RWPE1 (cell line): ENCODE measurements at regions not wholly inside any gene's neighbourhood (a gene's known extent, or its start where the extent isn't known, plus 50 kb on each side); places are given as distances from the start of the nearest gene placed in this dataset.

ENCODE experiments used
- CTCF ChIA-PET: fragments of 350-600 bp; sonication (Branson Sonifier 250); formaldehyde crosslinking; extraction: SDS; loops from one replicate; lab custom pipeline; 2021; lab: Yijun Ruan, JAX
- POLR2A ChIA-PET: fragments of 400-600 bp; formaldehyde crosslinking; extraction: SDS; loops from one replicate; lab custom pipeline; 2020; ENCODE audit warnings: antibody characterized with exemption; ENCODE audit not compliant: low non-redundant PET; lab: Yijun Ruan, JAX
- DNase-seq: peaks from one replicate; pipeline ENCODE4 v3.0.0; 2012; ENCODE audit warnings: low spot score
- H3K27ac ChIP-seq: fragments of 450-650 bp; 2 replicates; pipeline ENCODE4 v1.5.1; 2017
- CTCF ChIP-seq: fragments of 450-650 bp; conservative IDR thresholded peaks from 2 replicates; pipeline ENCODE4 v1.5.1; 2017; ENCODE audit warnings: low read depth, mild to moderate bottlenecking

DNA sequence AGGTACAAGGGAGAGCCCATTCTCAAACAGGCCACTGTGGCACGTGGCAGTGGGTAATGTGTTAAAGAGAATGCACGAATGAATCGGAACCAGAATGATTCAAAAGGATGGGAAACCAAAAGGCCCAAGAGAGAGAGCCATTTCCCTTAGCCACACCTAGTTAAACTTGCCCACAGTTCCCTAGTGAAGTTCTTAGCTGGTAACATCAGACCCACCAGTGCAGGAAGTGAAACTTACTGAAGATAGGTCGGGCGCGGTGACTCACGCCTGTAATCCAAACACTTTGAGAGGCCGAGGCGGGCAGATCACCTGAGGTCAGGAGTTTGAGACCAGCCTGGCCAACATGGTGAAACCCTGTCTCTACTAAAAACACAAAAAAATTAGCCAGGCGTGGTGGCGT is 97.1 kb downstream of the MEX3B start:
- no peak for DNase-seq
- POLR2A ChIA-PET, result no interaction called here
- CTCF ChIA-PET, result no interaction called here
- H3K27ac ChIP-seq, result no peak overlapping the region
- TF ChIP-seq CTCF, result no peak

- no peak for TF ChIP-seq CTCF
- H3K27ac ChIP-seq, result no peak overlapping the region
- ChIA-PET CTCF (no interaction called here), POLR2A (no interaction called here)
- no peak for DNase-seq
Observed at GRCh38 chr15:81948222-81948621, 97.6 kb downstream of the MEX3B start.

GRCh38 chr15:81947548-81947947 is 98.3 kb downstream of the MEX3B start:
- H3K27ac ChIP-seq, result no peak overlapping the region
- TF ChIP-seq CTCF, result no peak
- ChIA-PET POLR2A (no interaction called here), CTCF (no interaction called here)
- DNase-seq, result no peak

GRCh38 chr15:81945014-81945615 is 100.7 kb downstream of the MEX3B start:
- TF ChIP-seq CTCF, result no peak
- CTCF ChIA-PET, result no interaction called here
- H3K27ac ChIP-seq, result no peak overlapping the region
- no peak for DNase-seq
- POLR2A ChIA-PET, result no interaction called here

DNA sequence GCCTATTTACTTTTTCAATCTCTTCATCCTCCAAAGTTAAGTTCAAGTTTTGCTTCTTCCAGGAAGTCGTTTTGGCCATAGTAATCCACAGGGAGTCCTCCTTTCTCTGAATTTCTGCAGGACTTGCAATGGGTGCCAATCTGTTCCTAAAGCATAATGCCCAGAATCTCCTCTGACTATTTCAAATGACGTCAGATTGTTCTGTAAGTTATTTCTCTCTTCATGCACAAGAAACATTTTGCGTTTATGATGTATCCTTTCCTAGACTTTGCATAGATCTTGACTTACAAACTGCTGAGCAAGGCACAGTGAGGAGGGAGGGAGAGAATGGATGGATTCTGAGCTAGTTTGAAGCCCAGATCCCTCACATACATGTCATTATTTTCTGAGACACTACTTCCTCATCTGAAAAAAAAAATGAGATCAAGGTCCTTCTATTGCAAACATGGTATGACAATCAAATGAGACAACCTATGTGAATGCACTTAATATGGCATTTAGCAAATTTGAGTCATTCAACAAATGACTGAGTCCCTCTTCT is 103.1 kb downstream of the MEX3B start:
- no peak for TF ChIP-seq CTCF
- ChIA-PET CTCF (no interaction called here), POLR2A (no interaction called here)
- no peak for DNase-seq
- no peak overlapping the region for H3K27ac ChIP-seq

DNA sequence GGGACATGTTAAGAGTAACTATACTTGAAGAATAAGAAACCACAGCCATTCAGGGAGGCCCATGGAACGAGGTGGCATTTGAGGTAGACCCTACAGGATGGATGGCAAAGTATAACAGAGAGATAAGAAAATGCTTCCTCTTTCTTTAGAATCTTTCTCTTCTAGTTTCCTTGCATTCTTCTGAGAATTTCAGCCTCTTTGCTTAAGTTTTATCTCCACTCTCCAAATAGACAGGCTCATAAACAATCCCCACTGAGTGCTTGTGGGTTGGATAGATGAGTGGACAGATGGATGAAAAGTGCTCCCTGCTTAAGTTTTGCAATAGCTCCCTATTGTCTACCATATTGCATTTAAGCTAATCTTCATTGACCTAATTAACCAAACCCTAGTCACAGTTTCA is 103.7 kb downstream of the MEX3B start:
- ChIA-PET POLR2A (no interaction called here), CTCF (no interaction called here)
- DNase-seq, result no peak
- TF ChIP-seq CTCF, result no peak
- H3K27ac ChIP-seq, result no peak overlapping the region
